Left lung (tissue), 4 donors: ENCODE measurements at regions not wholly inside any gene's neighbourhood (a gene's known extent, or its start where the extent isn't known, plus 50 kb on each side); places are given as distances from the start of the nearest gene placed in this dataset.

ENCODE experiments used
- ATAC-seq: fragments of 200-7000 bp; cut with Tn5 transposase; one replicate; pipeline ENCODE4 v1.9.1; 2020; ENCODE audit warnings: moderate library complexity
- DNase-seq, 4 donors: peaks; one replicate each; pipeline ENCODE4 v3.0.0-alpha.2; 2013 to 2020
- H3K27ac ChIP-seq, 2 donors: fragments of 200-600 bp; sonication (generic) in 1 of 2; one replicate each; pipeline versions ENCODE4 v1.5.0 to v1.8.0; 2020 to 2021
- H3K27me3 ChIP-seq, 2 donors: fragments of 200-600 bp; sonication (generic) in 1 of 2; one replicate each; pipeline versions ENCODE4 v1.5.0 to v1.8.0; 2020 to 2021
- H3K36me3 ChIP-seq, 2 donors: fragments of 200-600 bp; sonication (generic) in 1 of 2; one replicate each; pipeline versions ENCODE4 v1.5.0 to v1.8.0; 2020 to 2021
- H3K4me1 ChIP-seq, 2 donors: fragments of 200-600 bp; one replicate each; pipeline ENCODE4 v1.8.0; 2021
- H3K4me3 ChIP-seq, 2 donors: fragments of 200-600 bp; sonication (generic) in 1 of 2; one replicate each; pipeline versions ENCODE4 v1.5.0 to v1.8.0; 2020 to 2021; ENCODE audit warnings: mild to moderate bottlenecking in 1 of 2
- H3K9me3 ChIP-seq, 2 donors: fragments of 200-600 bp; sonication (generic) in 1 of 2; one replicate each; pipeline versions ENCODE4 v1.5.0 to v1.8.0; 2020 to 2021
- CTCF ChIP-seq, 2 donors: fragments of 200-600 bp; sonication (generic) in 1 of 2; IDR thresholded peaks; one replicate each; pipeline versions ENCODE4 v1.5.0 to v1.8.0; 2021; ENCODE audit warnings: antibody characterized with exemption in 2 of 2
- intact Hi-C, 2 donors: fragments of 100-400 bp; cut with DNase I; formaldehyde crosslinking; loops; one replicate each; pipeline versions ENCODE4 v1.11.2 to v1.14.2; 2022
- donor health status: DM: no; HTN: yes; CAD: no.
- donor health status: DM: no; HTN: no; CAD: no.

DNA sequence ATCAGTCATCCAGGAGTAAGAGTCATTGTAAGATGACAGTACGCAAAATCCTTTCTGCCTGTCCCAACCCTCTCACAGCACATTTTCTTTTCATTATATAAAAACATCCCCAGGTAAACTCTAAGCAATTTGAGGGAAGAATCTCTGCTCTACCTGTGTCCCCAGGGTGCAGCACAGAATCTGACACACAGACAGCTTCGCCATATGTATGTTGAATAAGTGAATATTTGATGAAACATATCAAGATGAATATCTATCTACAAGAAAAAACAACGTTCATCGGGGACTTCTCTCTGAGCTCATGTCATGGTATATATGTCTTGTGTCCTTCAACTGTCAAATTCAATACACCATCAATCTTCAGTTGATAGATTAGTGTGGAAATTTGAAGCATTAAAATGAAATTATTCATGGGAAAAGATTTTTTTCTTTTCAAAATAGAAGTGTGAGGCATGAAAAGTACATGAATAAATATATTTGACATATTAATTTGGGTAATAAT lies 94.5 kb upstream of the KYNU start:
- Histone ChIP-seq H3K4me3 (no peak overlapping the region), H3K27me3 (no peaks in the 10 kb centered on the region), H3K27ac (no peak overlapping the region), H3K4me1 (no peaks in the 10 kb centered on the region), H3K36me3 (no peaks in the 10 kb centered on the region), H3K9me3 (no peaks in the 10 kb centered on the region)
- ATAC-seq, result no peak
- no peak for TF ChIP-seq CTCF (IDR thresholded peaks at IDR 0.05)
- DNase-seq, result no peak
- intact Hi-C loops, result no loop called here

DNA sequence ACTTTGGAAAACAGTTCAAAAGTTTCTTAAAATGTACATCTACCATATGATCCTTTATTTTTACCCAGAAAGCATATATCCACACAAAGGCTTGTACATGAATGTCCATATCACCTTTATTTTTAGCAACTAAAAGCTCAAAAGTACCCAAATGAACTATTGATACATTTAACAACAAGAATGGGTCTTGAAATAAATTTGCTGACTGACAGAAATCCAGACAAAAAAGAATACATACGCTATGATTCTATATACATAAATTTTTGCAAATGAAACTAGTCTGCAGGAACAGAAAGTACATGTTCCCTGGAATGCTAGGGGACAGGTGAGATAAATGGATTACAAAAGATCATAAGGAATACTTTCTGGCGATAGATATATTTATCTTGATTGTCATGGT lies 96.3 kb upstream of the KYNU start:
- ATAC-seq (no peak), DNase-seq (no peak)
- intact Hi-C loops, result no loop called here
- Histone ChIP-seq H3K36me3 (no peaks in the 10 kb centered on the region), H3K27ac (no peak overlapping the region), H3K4me1 (no peaks in the 10 kb centered on the region), H3K9me3 (no peaks in the 10 kb centered on the region), H3K4me3 (no peak overlapping the region), H3K27me3 (no peaks in the 10 kb centered on the region)
- TF ChIP-seq CTCF (IDR thresholded peaks at IDR 0.05), result no peak

- H3K4me3 ChIP-seq, result no peak overlapping the region
- no peaks in the 10 kb centered on the region for H3K4me1 ChIP-seq
- ATAC-seq (peak; percentile 97), DNase-seq (peak in 1 of 4 donors; percentile 10)
- no peak for TF ChIP-seq CTCF (IDR thresholded peaks at IDR 0.05)
- no peaks in the 10 kb centered on the region for H3K36me3 ChIP-seq
- H3K9me3 ChIP-seq, result peaks cover 0 to 7% of the 10 kb centered on the region in 2 donors
- no peaks in the 10 kb centered on the region for H3K27me3 ChIP-seq
- intact Hi-C loops, result no loop called here
- no peak overlapping the region for H3K27ac ChIP-seq
Observed at GRCh38 chr2:142778289-142778688, 99.2 kb upstream of the KYNU start.

DNA sequence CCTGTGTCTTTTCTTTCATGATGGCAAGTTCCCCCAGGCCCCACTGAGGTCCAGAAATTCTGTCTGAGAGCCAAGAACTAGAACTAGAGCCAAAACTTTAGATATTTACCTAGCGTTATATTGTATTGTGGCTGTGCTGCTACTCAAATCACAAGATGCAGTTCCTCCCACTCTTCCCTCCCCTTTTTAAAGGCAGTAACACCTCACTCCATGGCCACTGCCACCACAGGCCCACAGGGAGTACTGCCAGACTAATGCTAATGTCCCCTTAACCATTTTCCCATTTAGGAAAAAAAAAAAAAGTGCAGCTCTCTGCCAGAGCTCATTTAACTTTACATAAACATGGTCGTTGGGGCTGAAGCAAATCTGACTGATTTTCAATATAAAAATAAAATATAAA lies 99.7 kb upstream of the KYNU start:
- TF ChIP-seq CTCF (IDR thresholded peaks at IDR 0.05), result no peak
- no peaks in the 10 kb centered on the region for H3K4me1 ChIP-seq
- DNase-seq (no peak), ATAC-seq (no peak)
- no peak overlapping the region for H3K4me3 ChIP-seq
- no peaks in the 10 kb centered on the region for H3K36me3 ChIP-seq
- intact Hi-C loops, result no loop called here
- H3K27ac ChIP-seq, result no peak overlapping the region
- no peaks in the 10 kb centered on the region for H3K27me3 ChIP-seq
- H3K9me3 ChIP-seq, result peaks cover 0 to 7% of the 10 kb centered on the region in 2 donors

- Histone ChIP-seq H3K4me3 (no peak overlapping the region), H3K4me1 (no peaks in the 10 kb centered on the region), H3K9me3 (peaks cover 0 to 22% of the 10 kb centered on the region in 2 donors), H3K27me3 (no peaks in the 10 kb centered on the region), H3K27ac (no peak overlapping the region), H3K36me3 (no peaks in the 10 kb centered on the region)
- DNase-seq, result no peak
- ATAC-seq, result no peak
- intact Hi-C loops, result no loop called here
- no peak for TF ChIP-seq CTCF (IDR thresholded peaks at IDR 0.05)
Observed at GRCh38 chr2:142769761-142770160, 107.7 kb upstream of the KYNU start.
